ENCODE measurements at regions not wholly inside any gene's neighbourhood (a gene's known extent, or its start where the extent isn't known, plus 50 kb on each side); places are given as distances from the start of the nearest gene placed in this dataset.
A peak's percentile ranks its signal among the peaks of the same experiment; 100 is the strongest.

DNA sequence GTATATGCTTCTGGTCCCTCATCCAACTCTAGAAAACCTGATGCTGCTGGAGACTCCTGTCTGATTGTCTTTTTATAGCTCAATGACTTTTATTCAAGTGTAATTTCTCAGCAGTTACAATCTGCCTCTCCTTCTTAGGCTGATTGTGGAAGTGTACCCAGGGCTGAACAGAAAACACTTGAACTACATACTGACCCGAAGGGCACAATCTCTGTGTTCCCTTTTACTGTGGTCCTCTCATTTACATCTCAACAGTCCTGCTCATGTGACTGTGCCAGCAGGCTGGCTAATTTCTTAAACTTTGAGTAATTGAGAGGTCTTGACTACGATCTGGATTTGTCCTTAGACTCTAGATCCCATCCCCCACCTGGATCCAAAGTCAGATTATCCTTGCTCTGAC lies 863.4 kb downstream of the PDHA2 start:
- H3K27me3 ChIP-seq (ENCODE audit: insufficient read depth, low read depth, severe bottlenecking): no peaks in the 10 kb centered on the region
- H3K4me3 ChIP-seq (ENCODE audit: low read depth, low read length): no peak overlapping the region
- H3K9me3 ChIP-seq (ENCODE audit: severe bottlenecking): no peaks in the 10 kb centered on the region
- TF ChIP-seq, protein P1, sequence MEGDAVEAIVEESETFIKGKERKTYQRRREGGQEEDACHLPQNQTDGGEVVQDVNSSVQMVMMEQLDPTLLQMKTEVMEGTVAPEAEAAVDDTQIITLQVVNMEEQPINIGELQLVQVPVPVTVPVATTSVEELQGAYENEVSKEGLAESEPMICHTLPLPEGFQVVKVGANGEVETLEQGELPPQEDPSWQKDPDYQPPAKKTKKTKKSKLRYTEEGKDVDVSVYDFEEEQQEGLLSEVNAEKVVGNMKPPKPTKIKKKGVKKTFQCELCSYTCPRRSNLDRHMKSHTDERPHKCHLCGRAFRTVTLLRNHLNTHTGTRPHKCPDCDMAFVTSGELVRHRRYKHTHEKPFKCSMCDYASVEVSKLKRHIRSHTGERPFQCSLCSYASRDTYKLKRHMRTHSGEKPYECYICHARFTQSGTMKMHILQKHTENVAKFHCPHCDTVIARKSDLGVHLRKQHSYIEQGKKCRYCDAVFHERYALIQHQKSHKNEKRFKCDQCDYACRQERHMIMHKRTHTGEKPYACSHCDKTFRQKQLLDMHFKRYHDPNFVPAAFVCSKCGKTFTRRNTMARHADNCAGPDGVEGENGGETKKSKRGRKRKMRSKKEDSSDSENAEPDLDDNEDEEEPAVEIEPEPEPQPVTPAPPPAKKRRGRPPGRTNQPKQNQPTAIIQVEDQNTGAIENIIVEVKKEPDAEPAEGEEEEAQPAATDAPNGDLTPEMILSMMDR (IDR thresholded peaks at IDR 0.05; ENCODE audit: low read depth, low read length): no peak
- no peak overlapping the region for H3K27ac ChIP-seq
- peak; percentile 45 for DNase-seq
- no peaks in the 10 kb centered on the region for H3K36me3 ChIP-seq

DNA sequence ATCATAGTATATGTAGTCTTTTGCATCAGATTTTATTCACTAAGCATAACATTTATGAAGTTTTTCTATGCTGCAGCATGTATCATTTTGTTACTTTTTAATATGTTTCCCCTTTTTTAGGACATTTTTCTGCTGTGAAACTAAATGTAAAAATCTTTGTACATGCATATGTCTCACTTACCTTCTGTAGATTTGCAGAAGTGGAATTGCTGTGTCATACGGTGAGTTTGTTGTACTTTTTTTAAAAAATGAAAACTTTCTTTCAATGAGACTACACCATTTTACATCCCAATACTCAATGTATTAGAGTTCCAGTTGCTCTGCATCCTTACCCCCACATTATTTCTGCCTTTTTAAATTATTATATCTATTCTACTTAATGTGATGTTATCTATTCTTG lies 868.9 kb downstream of the PDHA2 start:
- Histone ChIP-seq H3K27me3 (ENCODE audit: insufficient read depth, low read depth, severe bottlenecking) (no peaks in the 10 kb centered on the region), H3K9me3 (ENCODE audit: severe bottlenecking) (no peaks in the 10 kb centered on the region), H3K27ac (no peak overlapping the region), H3K36me3 (no peaks in the 10 kb centered on the region), H3K4me3 (ENCODE audit: low read depth, low read length) (no peak overlapping the region)
- DNase-seq: no peak
- TF ChIP-seq, protein P1 (IDR thresholded peaks at IDR 0.05; ENCODE audit: low read depth, low read length): no peak

- H3K4me3 ChIP-seq (ENCODE audit: low read depth, low read length): no peak overlapping the region
- DNase-seq: no peak
- TF ChIP-seq, protein P1 (IDR thresholded peaks at IDR 0.05; ENCODE audit: low read depth, low read length): no peak
- H3K27ac ChIP-seq: no peak overlapping the region
- no peaks in the 10 kb centered on the region for H3K27me3 ChIP-seq (ENCODE audit: insufficient read depth, low read depth, severe bottlenecking)
- no peaks in the 10 kb centered on the region for H3K36me3 ChIP-seq
- no peaks in the 10 kb centered on the region for H3K9me3 ChIP-seq (ENCODE audit: severe bottlenecking)
These were observed 873.5 kb downstream of the PDHA2 start for GRCh38 chr4:96713271-96713850.

GRCh38 chr4:96729641-96730040 lies 889.7 kb downstream of the PDHA2 start:
- Histone ChIP-seq H3K27me3 (ENCODE audit: insufficient read depth, low read depth, severe bottlenecking) (no peaks in the 10 kb centered on the region), H3K36me3 (no peaks in the 10 kb centered on the region), H3K27ac (no peak overlapping the region), H3K9me3 (ENCODE audit: severe bottlenecking) (peaks cover 6% of the 10 kb centered on the region), H3K4me3 (ENCODE audit: low read depth, low read length) (no peak overlapping the region)
- no peak for DNase-seq
- TF ChIP-seq, protein P1 (IDR thresholded peaks at IDR 0.05; ENCODE audit: low read depth, low read length): no peak

- peaks cover 6% of the 10 kb centered on the region for H3K9me3 ChIP-seq (ENCODE audit: severe bottlenecking)
- H3K27me3 ChIP-seq (ENCODE audit: insufficient read depth, low read depth, severe bottlenecking): no peaks in the 10 kb centered on the region
- TF ChIP-seq, protein P1 (IDR thresholded peaks at IDR 0.05; ENCODE audit: low read depth, low read length): no peak
- H3K27ac ChIP-seq: no peak overlapping the region
- DNase-seq: no peak
- H3K4me3 ChIP-seq (ENCODE audit: low read depth, low read length): no peak overlapping the region
- H3K36me3 ChIP-seq: no peaks in the 10 kb centered on the region
These were observed 890.5 kb downstream of the PDHA2 start for GRCh38 chr4:96730432-96730831.

GRCh38 chr4:96736352-96736889 lies 896.5 kb downstream of the PDHA2 start:
- no peaks in the 10 kb centered on the region for H3K27me3 ChIP-seq (ENCODE audit: insufficient read depth, low read depth, severe bottlenecking)
- DNase-seq: no peak
- no peaks in the 10 kb centered on the region for H3K36me3 ChIP-seq
- H3K9me3 ChIP-seq (ENCODE audit: severe bottlenecking): peaks cover 6% of the 10 kb centered on the region
- no peak overlapping the region for H3K4me3 ChIP-seq (ENCODE audit: low read depth, low read length)
- no peak overlapping the region for H3K27ac ChIP-seq
- TF ChIP-seq, protein P1 (IDR thresholded peaks at IDR 0.05; ENCODE audit: low read depth, low read length): no peak

Measured in WERI-Rb-1 (cell line).